GM18517 (cell line): ENCODE measurements at regions not wholly inside any gene's neighbourhood (a gene's known extent, or its start where the extent isn't known, plus 50 kb on each side); places are given as distances from the start of the nearest gene placed in this dataset.
"Not testable (repeated sequence)": the region's sequence is repeated elsewhere in the genome, so short reads cannot be mapped to it uniquely, and the experiment has no call there.

Experiments used
- ATAC-seq: cut with Tn5 transposase; IDR thresholded peaks from one replicate; pipeline ENCODE4 v1.9.1; 2021; ENCODE audit warnings: mild to moderate bottlenecking, moderate library complexity; ENCODE audit not compliant: unreplicated experiment

- no peak for ATAC-seq
Measured at GRCh38 chr2:16932826-16933225, 267.2 kb upstream of the CYRIA start.

GRCh38 chr2:16931441-16931840 lies 265.8 kb upstream of the CYRIA start:
- no peak for ATAC-seq

- ATAC-seq, result no peak
Measured at GRCh38 chr2:16927398-16927797, 261.8 kb upstream of the CYRIA start.

- ATAC-seq, result no peak
Measured at GRCh38 chr2:16925145-16925544, 259.5 kb upstream of the CYRIA start.

GRCh38 chr2:16915341-16915755 lies 249.7 kb upstream of the CYRIA start:
- ATAC-seq, result not testable (repeated sequence)

GRCh38 chr2:16911746-16912145 lies 246.1 kb upstream of the CYRIA start:
- ATAC-seq, result no peak

- ATAC-seq, result no peak
Measured at GRCh38 chr2:16908656-16909055, 243.0 kb upstream of the CYRIA start.

GRCh38 chr2:16907645-16908282 lies 242.1 kb upstream of the CYRIA start:
- ATAC-seq, result no peak

GRCh38 chr2:16905325-16905724 lies 239.7 kb upstream of the CYRIA start:
- not testable (repeated sequence) for ATAC-seq

GRCh38 chr2:16900405-16901025 lies 234.9 kb upstream of the CYRIA start:
- peak; percentile 66 for ATAC-seq

- peak; percentile 13 for ATAC-seq
Measured at GRCh38 chr2:16899958-16900357, 234.3 kb upstream of the CYRIA start.

GRCh38 chr2:16890081-16890480 lies 224.4 kb upstream of the CYRIA start:
- ATAC-seq, result no peak

- ATAC-seq, result no peak
Measured at GRCh38 chr2:16885027-16885426, 219.4 kb upstream of the CYRIA start.

- no peak for ATAC-seq
Measured at GRCh38 chr2:16882706-16883105, 217.1 kb upstream of the CYRIA start.

- no peak for ATAC-seq
Measured at GRCh38 chr2:16881122-16881521, 215.5 kb upstream of the CYRIA start.

- no peak for ATAC-seq
Measured at GRCh38 chr2:16871411-16871810, 205.8 kb upstream of the CYRIA start.

GRCh38 chr2:16870491-16871076 lies 204.9 kb upstream of the CYRIA start:
- ATAC-seq, result no peak

GRCh38 chr2:16869711-16870110 lies 204.1 kb upstream of the CYRIA start:
- ATAC-seq, result no peak

- no peak for ATAC-seq
Measured at GRCh38 chr2:16862471-16862870, 196.8 kb upstream of the CYRIA start.

- no peak for ATAC-seq
Measured at GRCh38 chr2:16861530-16861929, 195.9 kb upstream of the CYRIA start.

GRCh38 chr2:16861111-16861510 lies 195.5 kb upstream of the CYRIA start:
- ATAC-seq, result no peak

- no peak for ATAC-seq
Measured at GRCh38 chr2:16860627-16861026, 195.0 kb upstream of the CYRIA start.
